HG02885 (cell line): ENCODE measurements at regions not wholly inside any gene's neighbourhood (a gene's known extent, or its start where the extent isn't known, plus 50 kb on each side); places are given as distances from the start of the nearest gene placed in this dataset.

Experiments used
- ATAC-seq: cut with Tn5 transposase; IDR thresholded peaks from one replicate; pipeline ENCODE4 v1.9.1; 2021; ENCODE audit warnings: mild to moderate bottlenecking; ENCODE audit not compliant: unreplicated experiment, poor library complexity

DNA sequence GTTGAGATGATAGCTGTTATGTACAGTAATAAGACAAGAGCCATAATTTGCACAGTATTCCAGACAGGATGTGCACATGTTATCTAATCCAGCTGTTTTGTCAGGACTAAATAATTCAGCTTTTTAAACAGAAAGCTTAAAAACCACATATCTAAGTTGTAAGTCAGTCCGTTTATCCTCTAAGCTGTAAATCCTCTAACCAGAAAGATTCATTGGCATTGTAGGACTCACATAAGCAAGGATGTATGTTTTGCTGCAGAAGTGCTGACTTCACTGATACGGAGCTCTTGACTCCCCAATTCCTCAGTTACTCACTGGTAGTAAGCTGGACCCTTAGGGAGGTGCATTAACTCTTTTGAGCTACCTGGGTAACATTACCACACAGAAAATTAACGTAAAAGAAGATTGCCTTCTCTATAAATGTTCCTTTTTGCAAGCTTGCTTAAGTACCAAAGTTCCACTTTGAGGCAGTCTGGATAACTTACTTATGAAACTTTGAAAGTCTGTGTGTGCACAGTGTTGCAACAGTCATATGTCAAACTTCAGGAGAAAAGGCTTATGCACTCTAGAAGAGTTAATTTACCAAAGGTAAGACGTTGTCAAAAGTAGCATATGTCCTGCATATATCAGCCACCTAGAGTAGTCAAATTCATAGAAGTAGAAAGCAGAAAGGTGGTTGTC, 58.3 kb upstream of the MAGEB2 start:
- no peak for ATAC-seq

DNA sequence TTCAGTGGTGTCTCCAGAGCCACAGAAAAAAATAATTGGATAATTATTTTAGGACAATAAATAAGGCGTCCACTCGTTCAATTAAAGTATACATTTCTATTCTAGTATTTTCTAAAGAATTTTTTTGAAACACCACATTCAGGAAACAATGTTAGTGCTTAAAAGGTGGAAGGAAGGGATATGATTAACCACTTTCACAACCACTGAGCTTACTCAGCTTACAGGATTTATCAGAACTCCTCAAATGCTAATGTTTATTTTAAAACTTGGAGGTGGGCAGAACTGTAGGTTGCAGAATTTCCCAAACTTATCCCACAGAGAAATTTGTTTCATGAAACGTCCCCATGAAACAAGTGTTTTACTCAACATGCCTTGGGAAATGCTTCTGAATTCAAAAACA, 54.3 kb upstream of the MAGEB2 start:
- ATAC-seq, result no peak
